CD14-positive monocyte (primary cell): ENCODE measurements at regions not wholly inside any gene's neighbourhood (a gene's known extent, or its start where the extent isn't known, plus 50 kb on each side); places are given as distances from the start of the nearest gene placed in this dataset.

Experiments used
- DNase-seq, 3 donors: peaks; one replicate each; pipeline ENCODE4 v3.0.0-alpha.2; 2011 to 2022
- H2AFZ ChIP-seq: 2 replicates; pipeline ENCODE4 v1.6.0; 2012; ENCODE audit warnings: mild to moderate bottlenecking, low read depth, low read length, inconsistent platforms; ENCODE audit not compliant: insufficient read depth, poor library complexity, severe bottlenecking
- H3K27ac ChIP-seq, 2 donors: 1 replicate in 1 of 2; 2 replicates in 1 of 2; pipeline ENCODE4 v1.5.1; 2012 to 2013; ENCODE audit warnings: low read length in 2 of 2, control low read depth in 1 of 2, inconsistent platforms in 1 of 2, low read depth in 1 of 2, mild to moderate bottlenecking in 1 of 2
- H3K27me3 ChIP-seq, 2 donors: one replicate each; pipeline versions ENCODE4 v1.6.0 to v1.6.1; 2011 to 2013; ENCODE audit warnings: low read length in 2 of 2; ENCODE audit not compliant: control insufficient read depth in 2 of 2, insufficient read depth in 2 of 2
- H3K36me3 ChIP-seq, 2 donors: replicated peaks in 1 of 2; 1 replicate in 1 of 2; 2 replicates in 1 of 2; pipeline versions ENCODE4 v1.5.1 to v1.6.1; 2012 to 2013; ENCODE audit warnings: low read length in 2 of 2, control low read depth in 1 of 2, inconsistent platforms in 1 of 2, mild to moderate bottlenecking in 1 of 2; ENCODE audit not compliant: insufficient read depth in 2 of 2, control insufficient read depth in 1 of 2
- H3K4me1 ChIP-seq, 2 donors: 1 replicate in 1 of 2; 2 replicates in 1 of 2; pipeline versions ENCODE4 v1.5.1 to v1.6.1; 2012 to 2013; ENCODE audit warnings: low read length in 2 of 2, control low read depth in 1 of 2, inconsistent platforms in 1 of 2, mild to moderate bottlenecking in 1 of 2, moderate library complexity in 1 of 2; ENCODE audit not compliant: insufficient read depth in 2 of 2, control insufficient read depth in 1 of 2
- H3K4me2 ChIP-seq: replicated peaks from 2 replicates; pipeline ENCODE3; 2012; ENCODE audit warnings: low read length, moderate library complexity, mild to moderate bottlenecking; ENCODE audit not compliant: poor library complexity, severe bottlenecking; ENCODE audit errors: extremely low read depth
- H3K4me3 ChIP-seq, 3 experiments: fragments of 200-600 bp in 1 of 3; sonication (generic) in 1 of 3; replicated peaks in 1 of 3; 1 replicate in 2 of 3; 2 replicates in 1 of 3; pipeline ENCODE4 v1.5.1; 2011 to 2013; ENCODE audit warnings: low read length in 3 of 3, mild to moderate bottlenecking in 3 of 3, control low read depth in 2 of 3, low read depth in 2 of 3, inconsistent platforms in 1 of 3, moderate library complexity in 1 of 3
- H3K79me2 ChIP-seq: 2 replicates; pipeline ENCODE4 v1.6.0; 2012; ENCODE audit warnings: mild to moderate bottlenecking, control low read depth, inconsistent platforms, low read length, moderate library complexity; ENCODE audit not compliant: insufficient read depth
- H3K9ac ChIP-seq: 2 replicates; pipeline ENCODE4 v1.6.0; 2017; ENCODE audit warnings: low read length, mild to moderate bottlenecking; ENCODE audit not compliant: insufficient read depth, poor library complexity, severe bottlenecking
- H3K9me3 ChIP-seq, 2 donors: replicated peaks in 1 of 2; 1 replicate in 1 of 2; 2 replicates in 1 of 2; pipeline versions ENCODE4 v1.5.1 to v1.6.1; 2012 to 2013; ENCODE audit warnings: low read length in 2 of 2, control low read depth in 1 of 2; ENCODE audit not compliant: control insufficient read depth in 1 of 2, insufficient read depth in 1 of 2
- H4K20me1 ChIP-seq: 2 replicates; pipeline ENCODE4 v1.6.0; 2012; ENCODE audit warnings: mild to moderate bottlenecking, low read length, control low read depth, moderate library complexity; ENCODE audit not compliant: insufficient read depth
- H3K27ac Mint-ChIP-seq, 7 donors: one replicate each; pipeline ENCODE4 v1.8.0; 2020; ENCODE audit warnings: mild to moderate bottlenecking in 7 of 7, mixed read lengths in 7 of 7, moderate library complexity in 6 of 7, inconsistent platforms in 2 of 7
- H3K27me3 Mint-ChIP-seq, 3 donors: one replicate each; pipeline ENCODE4 v1.8.0; 2021 to 2022; ENCODE audit warnings: low read depth in 3 of 3, mild to moderate bottlenecking in 3 of 3, mixed read lengths in 3 of 3, moderate library complexity in 3 of 3, inconsistent platforms in 1 of 3
- H3K36me3 Mint-ChIP-seq, 2 donors: one replicate each; pipeline ENCODE4 v1.8.0; 2020; ENCODE audit warnings: mixed read lengths in 2 of 2, inconsistent platforms in 1 of 2, mild to moderate bottlenecking in 1 of 2
- H3K4me1 Mint-ChIP-seq: one replicate; pipeline ENCODE4 v1.8.0; 2020; ENCODE audit warnings: mild to moderate bottlenecking, mixed read lengths
- H3K4me3 Mint-ChIP-seq, 2 donors: one replicate each; pipeline ENCODE4 v1.8.0; 2020; ENCODE audit warnings: mild to moderate bottlenecking in 2 of 2, mixed read lengths in 2 of 2, moderate library complexity in 1 of 2
- H3K9me3 Mint-ChIP-seq, 7 donors: one replicate each; pipeline ENCODE4 v1.8.0; 2020 to 2022; ENCODE audit warnings: mixed read lengths in 7 of 7, mild to moderate bottlenecking in 6 of 7, moderate library complexity in 6 of 7, inconsistent platforms in 2 of 7
- CTCF ChIP-seq: fragments of 200-600 bp; IDR thresholded peaks from one replicate; pipeline ENCODE4 v1.8.0; 2022; ENCODE audit warnings: antibody characterized with exemption, mild to moderate bottlenecking
- WGBS: methylation state at CpG from one replicate; pipeline ENCODE4 v1.1.5; 2013; ENCODE audit warnings: missing lambda C conversion rate; ENCODE audit not compliant: insufficient coverage; 5-methylcytosine and 5-hydroxymethylcytosine counted together
- intact Hi-C, 2 donors: fragments of 100-400 bp; cut with micrococcal nuclease; formaldehyde crosslinking; loops; one replicate each; pipeline versions ENCODE4 v1.15.0 to v1.15.1; 2023

GRCh38 chr1:78797108-78797781, 147.6 kb downstream of the IFI44 start:
- no peaks in the 10 kb centered on the region for H3K9me3 ChIP-seq
- no peak overlapping the region for H2AFZ ChIP-seq
- no peak for DNase-seq

GRCh38 chr1:78799926-78800325, 150.3 kb downstream of the IFI44 start:
- no CpG with 5 or more reads among the region's 1 CpG for WGBS
- no peak overlapping the region for H3K4me3 Mint-ChIP-seq
- no peak overlapping the region for H2AFZ ChIP-seq

More at GRCh38 chr1:78797108-78797781, 147.6 kb downstream of the IFI44 start:
- H3K27ac Mint-ChIP-seq: no peak overlapping the region
- no peaks in the 10 kb centered on the region for H3K27me3 Mint-ChIP-seq
- Histone ChIP-seq H3K27me3 (no peaks in the 10 kb centered on the region), H3K9ac (no peak overlapping the region), H4K20me1 (no peaks in the 10 kb centered on the region), H3K4me3 (no peak overlapping the region), H3K36me3 (no peaks in the 10 kb centered on the region), H3K79me2 (no peaks in the 10 kb centered on the region), H3K4me1 (no peaks in the 10 kb centered on the region), H3K4me2 (no peak overlapping the region), H3K27ac (no peak overlapping the region)
- H3K4me3 Mint-ChIP-seq: no peak overlapping the region
- TF ChIP-seq CTCF: no peak
- H3K9me3 Mint-ChIP-seq: peaks cover 0 to 8% (median 0%) of the 10 kb centered on the region in 7 donors
- no peaks in the 10 kb centered on the region for H3K36me3 Mint-ChIP-seq
- intact Hi-C loops: no loop called here
- no peaks in the 10 kb centered on the region for H3K4me1 Mint-ChIP-seq
- WGBS: 67% methylated on average over 1 of the region's 3 CpGs

More at GRCh38 chr1:78799926-78800325, 150.3 kb downstream of the IFI44 start:
- no peak overlapping the region for H3K27ac ChIP-seq
- no peak overlapping the region for H3K9ac ChIP-seq
- H3K4me1 ChIP-seq: no peaks in the 10 kb centered on the region
- H3K9me3 ChIP-seq: no peaks in the 10 kb centered on the region
- H3K36me3 Mint-ChIP-seq: no peaks in the 10 kb centered on the region
- no peak overlapping the region for H3K4me2 ChIP-seq
- no peak for DNase-seq
- no peaks in the 10 kb centered on the region for H3K36me3 ChIP-seq
- H3K27ac Mint-ChIP-seq: no peak overlapping the region
- H3K79me2 ChIP-seq: no peaks in the 10 kb centered on the region
- no peaks in the 10 kb centered on the region for H4K20me1 ChIP-seq
- TF ChIP-seq CTCF: no peak
- no peak overlapping the region for H3K4me3 ChIP-seq
- H3K27me3 Mint-ChIP-seq: peaks cover 0 to 2% (median 0%) of the 10 kb centered on the region in 3 donors
- H3K4me1 Mint-ChIP-seq: no peaks in the 10 kb centered on the region
- H3K27me3 ChIP-seq: no peaks in the 10 kb centered on the region
- intact Hi-C loops: no loop called here
- peaks cover 0 to 5% (median 0%) of the 10 kb centered on the region in 7 donors for H3K9me3 Mint-ChIP-seq
